ENCODE measurements at regions not wholly inside any gene's neighbourhood (a gene's known extent, or its start where the extent isn't known, plus 50 kb on each side); places are given as distances from the start of the nearest gene placed in this dataset.

DNA sequence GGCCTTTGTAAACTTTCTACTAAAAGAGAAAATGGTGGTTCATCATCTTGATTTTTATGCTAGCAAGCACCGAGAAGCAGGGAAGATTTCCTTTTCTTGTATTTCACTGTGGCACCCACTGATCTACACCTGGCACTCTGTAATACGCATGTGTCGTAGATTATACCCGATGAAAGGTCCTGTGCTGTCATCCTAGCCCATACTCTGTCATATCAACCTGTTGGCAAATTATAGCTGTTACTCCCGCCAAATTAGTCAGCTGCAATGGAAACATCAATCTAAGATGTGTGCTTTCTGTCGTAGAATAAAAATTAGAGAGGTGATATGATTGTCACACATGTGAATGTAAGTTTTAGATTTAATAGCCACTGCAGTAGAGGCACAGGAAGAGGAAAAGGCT lies 263.4 kb upstream of the PITX2 start:
- DNase-seq (ENCODE audit: low spot score): no peak

DNA sequence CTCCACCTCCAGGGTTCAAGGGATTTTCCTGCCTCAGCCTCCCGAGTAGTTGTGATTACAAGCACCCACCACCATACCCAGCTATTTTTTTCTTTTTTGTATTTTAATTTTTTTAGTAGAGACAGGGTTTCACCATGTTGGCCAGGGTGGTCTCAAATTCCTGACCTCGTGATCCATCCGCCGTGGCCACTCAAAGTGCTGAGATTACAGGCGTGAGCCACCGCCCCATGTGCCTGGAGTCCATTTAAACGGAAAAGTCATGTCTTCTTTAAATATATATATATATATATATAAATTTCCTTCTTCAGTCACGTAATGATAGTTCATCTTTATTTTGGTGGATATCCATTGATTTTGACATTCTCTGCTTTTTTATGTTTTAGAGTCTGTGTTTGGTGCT lies 264.0 kb upstream of the PITX2 start:
- DNase-seq (ENCODE audit: low spot score): no peak

- DNase-seq (ENCODE audit: low spot score): no peak
Measured at GRCh38 chr4:110897784-110898183, 274.9 kb upstream of the PITX2 start.

GRCh38 chr4:110898290-110898689 lies 275.4 kb upstream of the PITX2 start:
- DNase-seq (ENCODE audit: low spot score): no peak

DNA sequence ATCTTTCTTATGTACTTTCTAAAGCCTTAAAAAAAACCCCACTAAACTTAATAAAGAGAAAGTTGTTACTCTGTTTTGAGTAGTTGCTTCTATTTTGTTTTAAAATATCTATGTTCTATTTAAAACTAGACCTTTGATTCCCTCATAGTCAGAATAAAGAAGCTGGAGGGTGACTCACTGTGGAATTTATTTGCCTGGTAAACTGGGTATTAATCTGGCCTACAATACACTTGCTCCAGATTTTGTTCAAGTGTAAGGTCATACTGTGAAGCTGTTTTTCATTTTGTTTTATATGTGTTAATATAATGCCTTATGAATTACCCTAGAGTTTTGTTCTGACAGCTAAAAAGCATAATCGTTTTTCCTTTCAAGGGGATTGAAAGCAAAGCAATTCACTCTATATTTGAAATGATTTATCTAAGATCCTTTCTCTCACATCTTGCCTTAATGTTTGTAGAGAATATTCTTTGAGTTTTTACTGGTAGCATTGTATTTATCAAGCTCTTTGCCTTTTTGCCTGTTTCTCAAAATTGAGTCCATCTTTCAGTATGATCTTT lies 277.4 kb upstream of the PITX2 start:
- DNase-seq (ENCODE audit: low spot score): no peak

DNA sequence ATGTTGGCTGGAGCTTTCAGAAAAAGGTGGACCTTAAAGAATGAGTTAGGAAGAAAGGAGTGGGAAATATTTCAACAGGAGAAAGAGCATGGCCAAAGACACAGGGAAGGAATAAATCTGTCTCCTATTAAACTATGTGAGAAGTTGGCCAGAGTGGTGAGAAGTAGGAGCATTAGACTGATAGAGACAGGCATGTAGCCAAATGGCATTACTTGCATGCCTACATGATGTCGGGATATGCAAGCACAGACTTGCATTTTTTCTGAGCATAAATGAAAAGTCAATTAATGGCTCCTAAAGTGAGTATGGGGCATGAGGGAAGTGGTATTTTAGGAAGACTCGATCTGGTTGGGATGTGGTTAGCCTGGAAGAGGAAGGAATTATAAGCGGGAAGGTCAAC lies 279.6 kb upstream of the PITX2 start:
- DNase-seq (ENCODE audit: low spot score): no peak

GRCh38 chr4:110904435-110905065 lies 281.7 kb upstream of the PITX2 start:
- DNase-seq (ENCODE audit: low spot score): no peak

- DNase-seq (ENCODE audit: low spot score): no peak
Measured at GRCh38 chr4:110905367-110905766, 282.5 kb upstream of the PITX2 start.

- DNase-seq (ENCODE audit: low spot score): no peak
Measured at GRCh38 chr4:110907801-110908313, 285.0 kb upstream of the PITX2 start.

DNA sequence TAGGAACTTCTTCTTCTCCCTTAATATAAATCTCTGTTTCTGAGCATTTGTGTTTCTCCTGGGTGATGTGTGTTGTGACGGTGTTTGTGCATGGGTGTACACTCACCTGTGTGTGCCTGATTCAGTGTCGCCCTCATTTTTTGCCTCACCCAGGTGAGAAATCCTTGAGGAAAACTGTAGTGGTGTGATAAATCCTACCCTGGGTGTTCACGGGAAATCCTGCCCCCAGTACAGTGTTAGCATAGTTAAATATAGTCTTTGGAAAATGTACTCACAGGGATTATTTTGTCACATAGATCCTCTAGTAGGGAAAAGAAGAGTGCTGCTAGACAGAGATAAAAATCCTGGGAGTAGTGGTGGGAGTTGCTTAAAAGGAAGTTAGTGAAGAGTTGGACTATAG lies 291.9 kb upstream of the PITX2 start:
- DNase-seq (ENCODE audit: low spot score): no peak

DNA sequence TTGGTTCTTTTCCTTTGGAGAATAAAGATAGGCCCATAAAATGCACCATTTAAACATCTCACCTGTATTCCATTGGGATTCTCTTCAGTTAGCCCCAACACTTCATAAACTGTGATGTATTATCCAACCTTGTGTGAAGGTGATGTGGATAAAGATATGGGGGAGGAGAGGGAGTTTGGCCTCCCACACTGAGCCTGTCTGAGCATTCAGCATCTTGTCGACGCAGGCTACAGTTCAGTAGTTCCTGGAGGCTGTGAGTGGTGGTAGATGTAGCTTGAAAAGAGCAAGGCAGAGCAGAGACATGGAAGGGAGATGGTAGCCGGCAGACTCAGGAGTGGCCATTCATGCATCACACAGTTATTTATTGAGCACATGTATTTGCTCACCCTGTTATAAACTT lies 292.4 kb upstream of the PITX2 start:
- no peak for DNase-seq (ENCODE audit: low spot score)

DNA sequence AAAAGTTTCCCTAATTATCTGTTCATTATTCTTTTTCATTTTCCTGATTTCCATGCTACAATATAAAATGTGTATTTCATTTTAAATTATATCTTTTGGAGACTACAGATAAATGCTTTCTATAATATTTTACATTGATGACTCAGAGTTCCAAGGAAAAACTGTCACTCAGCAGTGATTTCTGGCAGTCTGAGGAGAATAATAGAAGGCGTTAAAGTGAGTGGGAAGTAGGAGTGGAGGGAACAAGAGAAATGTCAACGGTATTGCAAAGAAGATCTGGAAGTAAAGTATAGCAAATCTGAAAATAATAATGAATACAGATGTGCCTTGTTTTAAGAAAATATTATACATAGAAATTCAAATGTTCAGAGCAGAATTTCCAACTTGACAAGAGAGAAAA lies 293.6 kb upstream of the PITX2 start:
- DNase-seq (ENCODE audit: low spot score): no peak

GRCh38 chr4:110917835-110918234 lies 295.0 kb upstream of the PITX2 start:
- no peak for DNase-seq (ENCODE audit: low spot score)

DNA sequence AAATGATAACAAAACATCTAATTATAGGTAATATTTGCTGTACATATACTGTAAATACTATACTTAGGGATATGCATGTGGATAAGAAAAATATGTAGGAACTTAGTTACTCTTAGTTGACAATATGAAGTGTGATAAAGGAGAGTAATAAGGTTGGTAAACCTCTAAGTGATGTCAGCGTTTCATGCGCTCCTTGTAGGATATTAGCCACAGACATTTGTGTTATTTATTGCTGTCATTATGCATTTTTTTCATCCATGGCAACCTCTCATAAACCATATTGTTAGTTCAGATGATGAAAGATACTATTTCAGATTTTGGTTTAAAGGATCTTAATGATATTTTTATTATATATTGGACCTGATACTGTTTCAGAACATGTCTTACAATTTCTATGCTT lies 298.1 kb upstream of the PITX2 start:
- DNase-seq (ENCODE audit: low spot score): no peak

- DNase-seq (ENCODE audit: low spot score): no peak
Measured at GRCh38 chr4:110924761-110925160, 301.9 kb upstream of the PITX2 start.

GRCh38 chr4:110926841-110927400 lies 304.0 kb upstream of the PITX2 start:
- DNase-seq (ENCODE audit: low spot score): no peak

DNA sequence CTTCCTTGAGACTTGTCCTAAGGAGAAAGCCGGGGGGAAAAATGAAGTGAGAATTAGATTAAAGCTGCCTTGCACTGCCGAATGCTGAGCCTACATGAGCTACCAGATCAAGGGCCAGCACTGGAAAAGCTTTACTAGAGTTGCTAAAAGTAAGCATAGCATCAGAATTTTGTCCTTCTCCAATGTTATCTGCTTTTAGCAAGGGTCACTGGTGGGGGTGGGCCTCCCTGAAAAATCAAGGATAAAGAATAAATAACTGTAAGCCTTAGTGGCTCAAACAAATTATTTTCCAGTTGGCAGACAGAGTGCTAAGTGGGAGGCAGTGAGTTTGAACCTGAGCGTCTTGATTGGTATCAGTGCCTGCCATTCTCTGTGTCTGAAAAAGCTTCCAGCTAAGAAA lies 310.5 kb upstream of the PITX2 start:
- no peak for DNase-seq (ENCODE audit: low spot score)

DNA sequence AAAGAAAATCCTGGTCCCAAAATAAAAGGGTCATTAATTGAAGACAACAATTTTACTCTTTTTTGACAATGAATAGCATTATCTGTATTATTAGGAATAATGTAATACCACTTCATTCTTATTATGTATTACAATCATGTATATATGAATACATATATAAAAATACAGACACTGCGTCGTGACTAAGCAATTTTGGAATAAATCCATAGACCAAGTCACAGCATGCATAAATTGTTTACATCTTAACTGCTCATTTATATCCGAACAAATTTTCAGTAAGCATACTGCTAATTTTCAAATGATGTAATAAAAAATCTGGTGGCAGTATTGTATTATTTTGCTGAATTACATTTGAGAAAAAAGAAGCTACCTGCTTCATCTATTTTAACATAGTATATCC lies 321.6 kb upstream of the PITX2 start:
- no peak for DNase-seq (ENCODE audit: low spot score)

DNA sequence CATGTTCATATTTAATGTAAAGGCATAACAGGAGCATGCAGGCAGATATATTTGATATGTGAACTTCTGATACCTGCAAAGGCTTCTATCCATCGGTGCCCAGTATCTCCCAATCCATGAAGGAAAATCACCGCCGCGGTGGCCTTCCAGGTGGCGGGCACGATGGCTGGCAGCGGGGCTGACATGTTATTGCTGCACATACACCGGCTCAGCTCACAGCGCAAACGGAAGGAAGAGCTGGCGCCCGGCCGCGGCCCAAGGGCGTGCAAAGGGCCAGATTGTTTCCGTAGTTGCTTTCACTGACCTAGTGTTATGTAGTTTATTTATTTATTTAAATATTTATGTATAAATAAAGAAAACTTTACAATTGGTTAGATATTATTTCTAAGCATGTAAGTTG lies 322.7 kb upstream of the PITX2 start:
- DNase-seq (ENCODE audit: low spot score): no peak

GRCh38 chr4:110949542-110949941 lies 326.7 kb upstream of the PITX2 start:
- DNase-seq (ENCODE audit: low spot score): no peak

- DNase-seq (ENCODE audit: low spot score): no peak
Measured at GRCh38 chr4:110950731-110951130, 327.9 kb upstream of the PITX2 start.

DNA sequence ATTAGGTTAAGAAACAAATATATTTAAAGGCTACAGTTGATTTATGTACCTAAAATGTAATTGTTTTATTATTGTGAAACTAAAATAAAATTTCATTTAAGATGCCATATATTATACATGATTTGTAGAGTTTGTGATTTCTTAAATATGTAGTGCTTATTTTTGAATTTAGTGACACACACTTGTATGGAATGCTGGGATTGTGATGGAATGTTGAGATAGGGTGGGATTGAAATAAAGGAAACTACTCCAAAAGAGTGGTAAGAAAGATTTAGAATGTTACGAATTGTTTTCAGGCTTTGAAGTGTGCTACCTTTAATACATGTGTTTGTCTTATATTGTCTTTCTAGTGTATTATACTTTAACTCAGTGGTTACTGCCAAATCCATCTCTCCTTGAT lies 330.3 kb upstream of the PITX2 start:
- DNase-seq (ENCODE audit: low spot score): no peak

GRCh38 chr4:110953898-110954297 lies 331.0 kb upstream of the PITX2 start:
- DNase-seq (ENCODE audit: low spot score): no peak

- no peak for DNase-seq (ENCODE audit: low spot score)
Measured at GRCh38 chr4:110955748-110956147, 332.9 kb upstream of the PITX2 start.
